ENCODE measurements at regions not wholly inside any gene's neighbourhood (a gene's known extent, or its start where the extent isn't known, plus 50 kb on each side); places are given as distances from the start of the nearest gene placed in this dataset.

- peak overlapping the region; percentile 24; the same call in 1 of the 2 replicates for H3K4me3 ChIP-seq (ENCODE audit: low read length)
- H3K27me3 ChIP-seq (ENCODE audit: insufficient read depth, low read length): no peaks in the 10 kb centered on the region
- peaks cover 46% of the 10 kb centered on the region for H3K4me1 ChIP-seq (ENCODE audit: insufficient read depth, low read length)
- H3K27ac ChIP-seq (ENCODE audit: low read length): no peak overlapping the region
- H3K9me3 ChIP-seq (ENCODE audit: insufficient read depth, low read depth, low read length): no peaks in the 10 kb centered on the region
- no peaks in the 10 kb centered on the region for H3K36me3 ChIP-seq (ENCODE audit: insufficient read depth, low read depth, low read length)
- peak overlapping the region; percentile 23; the same call in 1 of the 2 replicates for H3K9ac ChIP-seq (ENCODE audit: low read depth, low read length)
These were observed 292.6 kb upstream of the SOX9 start for GRCh38 chr17:71828182-71828596.

GRCh38 chr17:71830866-71831265, 290.0 kb upstream of the SOX9 start:
- H3K27me3 ChIP-seq (ENCODE audit: insufficient read depth, low read length): no peaks in the 10 kb centered on the region
- H3K36me3 ChIP-seq (ENCODE audit: insufficient read depth, low read depth, low read length): no peaks in the 10 kb centered on the region
- H3K27ac ChIP-seq (ENCODE audit: low read length): no peak overlapping the region
- H3K4me1 ChIP-seq (ENCODE audit: insufficient read depth, low read length): peaks cover 40% of the 10 kb centered on the region
- H3K9ac ChIP-seq (ENCODE audit: low read depth, low read length): no peak overlapping the region
- no peak overlapping the region for H3K4me3 ChIP-seq (ENCODE audit: low read length)
- no peaks in the 10 kb centered on the region for H3K9me3 ChIP-seq (ENCODE audit: insufficient read depth, low read depth, low read length)

- H3K9me3 ChIP-seq (ENCODE audit: insufficient read depth, low read depth, low read length): no peaks in the 10 kb centered on the region
- H3K36me3 ChIP-seq (ENCODE audit: insufficient read depth, low read depth, low read length): no peaks in the 10 kb centered on the region
- no peaks in the 10 kb centered on the region for H3K27me3 ChIP-seq (ENCODE audit: insufficient read depth, low read length)
- no peak overlapping the region for H3K4me3 ChIP-seq (ENCODE audit: low read length)
- no peaks in the 10 kb centered on the region for H3K4me1 ChIP-seq (ENCODE audit: insufficient read depth, low read length)
- no peak overlapping the region for H3K9ac ChIP-seq (ENCODE audit: low read depth, low read length)
- H3K27ac ChIP-seq (ENCODE audit: low read length): no peak overlapping the region
These were observed 277.8 kb upstream of the SOX9 start for GRCh38 chr17:71842986-71843385.

GRCh38 chr17:71845337-71845736, 275.5 kb upstream of the SOX9 start:
- no peak overlapping the region for H3K4me3 ChIP-seq (ENCODE audit: low read length)
- no peaks in the 10 kb centered on the region for H3K27me3 ChIP-seq (ENCODE audit: insufficient read depth, low read length)
- no peaks in the 10 kb centered on the region for H3K36me3 ChIP-seq (ENCODE audit: insufficient read depth, low read depth, low read length)
- no peaks in the 10 kb centered on the region for H3K9me3 ChIP-seq (ENCODE audit: insufficient read depth, low read depth, low read length)
- no peak overlapping the region for H3K9ac ChIP-seq (ENCODE audit: low read depth, low read length)
- no peak overlapping the region for H3K27ac ChIP-seq (ENCODE audit: low read length)
- H3K4me1 ChIP-seq (ENCODE audit: insufficient read depth, low read length): no peaks in the 10 kb centered on the region

GRCh38 chr17:71846561-71847110, 274.2 kb upstream of the SOX9 start:
- Histone ChIP-seq H3K27me3 (ENCODE audit: insufficient read depth, low read length) (no peaks in the 10 kb centered on the region), H3K9ac (ENCODE audit: low read depth, low read length) (no peak overlapping the region), H3K4me1 (ENCODE audit: insufficient read depth, low read length) (no peaks in the 10 kb centered on the region), H3K4me3 (ENCODE audit: low read length) (no peak overlapping the region), H3K9me3 (ENCODE audit: insufficient read depth, low read depth, low read length) (no peaks in the 10 kb centered on the region), H3K27ac (ENCODE audit: low read length) (no peak overlapping the region), H3K36me3 (ENCODE audit: insufficient read depth, low read depth, low read length) (no peaks in the 10 kb centered on the region)

GRCh38 chr17:71849783-71850768, 270.7 kb upstream of the SOX9 start:
- H3K36me3 ChIP-seq (ENCODE audit: insufficient read depth, low read depth, low read length): no peaks in the 10 kb centered on the region
- no peak overlapping the region for H3K27ac ChIP-seq (ENCODE audit: low read length)
- no peak overlapping the region for H3K9ac ChIP-seq (ENCODE audit: low read depth, low read length)
- no peaks in the 10 kb centered on the region for H3K9me3 ChIP-seq (ENCODE audit: insufficient read depth, low read depth, low read length)
- H3K4me3 ChIP-seq (ENCODE audit: low read length): no peak overlapping the region
- no peaks in the 10 kb centered on the region for H3K4me1 ChIP-seq (ENCODE audit: insufficient read depth, low read length)
- no peaks in the 10 kb centered on the region for H3K27me3 ChIP-seq (ENCODE audit: insufficient read depth, low read length)

GRCh38 chr17:71850812-71851211, 270.0 kb upstream of the SOX9 start:
- Histone ChIP-seq H3K4me3 (ENCODE audit: low read length) (no peak overlapping the region), H3K36me3 (ENCODE audit: insufficient read depth, low read depth, low read length) (no peaks in the 10 kb centered on the region), H3K9me3 (ENCODE audit: insufficient read depth, low read depth, low read length) (no peaks in the 10 kb centered on the region), H3K27me3 (ENCODE audit: insufficient read depth, low read length) (no peaks in the 10 kb centered on the region), H3K27ac (ENCODE audit: low read length) (no peak overlapping the region), H3K4me1 (ENCODE audit: insufficient read depth, low read length) (no peaks in the 10 kb centered on the region), H3K9ac (ENCODE audit: low read depth, low read length) (no peak overlapping the region)

GRCh38 chr17:71855010-71855409, 265.8 kb upstream of the SOX9 start:
- no peaks in the 10 kb centered on the region for H3K4me1 ChIP-seq (ENCODE audit: insufficient read depth, low read length)
- no peaks in the 10 kb centered on the region for H3K27me3 ChIP-seq (ENCODE audit: insufficient read depth, low read length)
- H3K9ac ChIP-seq (ENCODE audit: low read depth, low read length): no peak overlapping the region
- no peak overlapping the region for H3K27ac ChIP-seq (ENCODE audit: low read length)
- H3K4me3 ChIP-seq (ENCODE audit: low read length): no peak overlapping the region
- no peaks in the 10 kb centered on the region for H3K9me3 ChIP-seq (ENCODE audit: insufficient read depth, low read depth, low read length)
- H3K36me3 ChIP-seq (ENCODE audit: insufficient read depth, low read depth, low read length): no peaks in the 10 kb centered on the region

- Histone ChIP-seq H3K9ac (ENCODE audit: low read depth, low read length) (no peak overlapping the region), H3K9me3 (ENCODE audit: insufficient read depth, low read depth, low read length) (no peaks in the 10 kb centered on the region), H3K27ac (ENCODE audit: low read length) (no peak overlapping the region), H3K27me3 (ENCODE audit: insufficient read depth, low read length) (no peaks in the 10 kb centered on the region), H3K36me3 (ENCODE audit: insufficient read depth, low read depth, low read length) (no peaks in the 10 kb centered on the region), H3K4me1 (ENCODE audit: insufficient read depth, low read length) (no peaks in the 10 kb centered on the region), H3K4me3 (ENCODE audit: low read length) (no peak overlapping the region)
These were observed 256.1 kb upstream of the SOX9 start for GRCh38 chr17:71864755-71865154.

- no peaks in the 10 kb centered on the region for H3K9me3 ChIP-seq (ENCODE audit: insufficient read depth, low read depth, low read length)
- H3K4me3 ChIP-seq (ENCODE audit: low read length): no peak overlapping the region
- H3K27me3 ChIP-seq (ENCODE audit: insufficient read depth, low read length): no peaks in the 10 kb centered on the region
- peaks cover 8% of the 10 kb centered on the region; the same call in 1 of the 2 replicates for H3K4me1 ChIP-seq (ENCODE audit: insufficient read depth, low read length)
- H3K27ac ChIP-seq (ENCODE audit: low read length): no peak overlapping the region
- no peak overlapping the region for H3K9ac ChIP-seq (ENCODE audit: low read depth, low read length)
- no peaks in the 10 kb centered on the region for H3K36me3 ChIP-seq (ENCODE audit: insufficient read depth, low read depth, low read length)
These were observed 254.7 kb upstream of the SOX9 start for GRCh38 chr17:71866095-71866494.

- Histone ChIP-seq H3K9me3 (ENCODE audit: insufficient read depth, low read depth, low read length) (no peaks in the 10 kb centered on the region), H3K4me1 (ENCODE audit: insufficient read depth, low read length) (peaks cover 8% of the 10 kb centered on the region; the same call in 1 of the 2 replicates), H3K36me3 (ENCODE audit: insufficient read depth, low read depth, low read length) (no peaks in the 10 kb centered on the region), H3K4me3 (ENCODE audit: low read length) (no peak overlapping the region), H3K9ac (ENCODE audit: low read depth, low read length) (no peak overlapping the region), H3K27me3 (ENCODE audit: insufficient read depth, low read length) (no peaks in the 10 kb centered on the region), H3K27ac (ENCODE audit: low read length) (no peak overlapping the region)
These were observed 251.5 kb upstream of the SOX9 start for GRCh38 chr17:71869293-71869692.

Data from iPS-20b (cell line).